Activated B cell treated with CpG ODN at 0.5 μM for 24 hours (primary cell): ENCODE measurements at regions not wholly inside any gene's neighbourhood (a gene's known extent, or its start where the extent isn't known, plus 50 kb on each side); places are given as distances from the start of the nearest gene placed in this dataset.

Experiments used
- ATAC-seq: fragments of 200-7000 bp; cut with Tn5 transposase; one replicate; pipeline ENCODE4 v1.10.0; 2021; ENCODE audit warnings: low read depth, mild to moderate bottlenecking, moderate library complexity
- CTCF ChIA-PET: fragments of 350-600 bp; sonication (Branson Sonifier 250); formaldehyde crosslinking; loops from one replicate; lab custom pipeline; 2021; ENCODE audit warnings: antibody characterized with exemption; lab: Charles Lee
- POLR2A ChIA-PET: fragments of 350-600 bp; sonication (Branson Sonifier 250); formaldehyde crosslinking; loops from one replicate; lab custom pipeline; 2021; ENCODE audit warnings: antibody characterized with exemption; lab: Charles Lee
- DNase-seq: peaks from one replicate; pipeline ENCODE4 v3.0.0; 2022
- H3K27ac Mint-ChIP-seq: one replicate; pipeline ENCODE4 v1.8.0; 2020; ENCODE audit warnings: mixed read lengths
- H3K27me3 Mint-ChIP-seq: one replicate; pipeline ENCODE4 v1.8.0; 2021; ENCODE audit warnings: mixed read lengths
- H3K36me3 Mint-ChIP-seq: one replicate; pipeline ENCODE4 v1.8.0; 2021; ENCODE audit warnings: low read depth, mixed read lengths
- H3K4me1 Mint-ChIP-seq: one replicate; pipeline ENCODE4 v1.8.0; 2021; ENCODE audit warnings: mixed read lengths
- H3K4me3 Mint-ChIP-seq: one replicate; pipeline ENCODE4 v1.8.0; 2020; ENCODE audit warnings: mild to moderate bottlenecking, mixed read lengths
- H3K9me3 Mint-ChIP-seq: one replicate; pipeline ENCODE4 v1.8.0; 2020; ENCODE audit warnings: mixed read lengths
- CTCF ChIP-seq: fragments of 200-600 bp; IDR thresholded peaks from one replicate; pipeline ENCODE4 v1.8.0; 2022; ENCODE audit warnings: antibody characterized with exemption, mild to moderate bottlenecking
- intact Hi-C: fragments of 100-400 bp; cut with micrococcal nuclease; formaldehyde crosslinking; loops from one replicate; pipeline ENCODE4 v1.15.1; 2024

GRCh38 chr2:118243031-118243430 lies 154.8 kb downstream of the INSIG2 start:
- TF ChIP-seq CTCF, result no peak
- CTCF ChIA-PET, result no interaction called here
- no peak overlapping the region for H3K27ac Mint-ChIP-seq

DNA sequence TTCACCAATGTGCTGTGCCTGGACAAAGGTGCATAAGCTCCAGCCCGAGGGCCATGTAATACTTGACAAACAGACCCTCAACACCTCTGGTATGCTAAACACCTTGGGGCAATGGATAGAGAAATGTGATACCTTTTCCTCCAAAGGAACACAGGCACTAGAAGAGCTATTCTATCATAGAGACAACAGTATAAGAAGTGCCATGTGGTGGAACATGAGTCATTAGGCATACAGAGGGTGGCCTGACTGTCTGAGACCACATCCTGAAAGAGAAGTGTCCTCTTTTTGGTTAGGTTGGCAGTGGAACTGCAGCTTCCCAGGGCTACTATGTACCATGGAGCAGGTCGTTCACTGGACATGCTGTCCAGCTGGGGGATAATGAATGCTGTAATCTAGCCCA lies 153.9 kb downstream of the INSIG2 start:
- Mint-ChIP-seq H3K27ac (no peak overlapping the region), H3K4me3 (no peak overlapping the region), H3K9me3 (peaks cover 5% of the 10 kb centered on the region), H3K27me3 (peaks cover 37% of the 10 kb centered on the region), H3K36me3 (no peaks in the 10 kb centered on the region), H3K4me1 (no peaks in the 10 kb centered on the region)
- no peak for ATAC-seq
- CTCF ChIA-PET, result no interaction called here
- intact Hi-C loops, result no loop called here
- POLR2A ChIA-PET, result no interaction called here
- DNase-seq, result no peak
- TF ChIP-seq CTCF, result no peak

More at GRCh38 chr2:118243031-118243430, 154.8 kb downstream of the INSIG2 start:
- DNase-seq (no peak), ATAC-seq (no peak)
- Mint-ChIP-seq H3K9me3 (peaks cover 5% of the 10 kb centered on the region), H3K36me3 (no peaks in the 10 kb centered on the region), H3K4me3 (no peak overlapping the region), H3K4me1 (no peaks in the 10 kb centered on the region), H3K27me3 (peaks cover 35% of the 10 kb centered on the region)
- intact Hi-C loops, result no loop called here
- POLR2A ChIA-PET, result no interaction called here

- Mint-ChIP-seq H3K27ac (no peak overlapping the region), H3K36me3 (no peaks in the 10 kb centered on the region), H3K9me3 (peaks cover 5% of the 10 kb centered on the region), H3K27me3 (peaks cover 37% of the 10 kb centered on the region), H3K4me1 (no peaks in the 10 kb centered on the region), H3K4me3 (no peak overlapping the region)
- intact Hi-C loops, result no loop called here
- no peak for ATAC-seq
- CTCF ChIA-PET, result interaction anchor here (1.7 kb wide), 1 partner anchor 19 kb away, joined by 3 read pairs; no protein-coding TSS in a partner anchor
- POLR2A ChIA-PET, result no interaction called here
- no peak for DNase-seq
- no peak for TF ChIP-seq CTCF
Measured at GRCh38 chr2:118241128-118241527, 152.9 kb downstream of the INSIG2 start.

GRCh38 chr2:118240276-118240675 lies 152.0 kb downstream of the INSIG2 start:
- intact Hi-C loops, result no loop called here
- Mint-ChIP-seq H3K9me3 (peaks cover 5% of the 10 kb centered on the region), H3K4me3 (no peak overlapping the region), H3K27ac (no peak overlapping the region), H3K4me1 (no peaks in the 10 kb centered on the region), H3K36me3 (no peaks in the 10 kb centered on the region), H3K27me3 (peaks cover 40% of the 10 kb centered on the region)
- POLR2A ChIA-PET, result no interaction called here
- TF ChIP-seq CTCF, result no peak
- DNase-seq, result no peak
- ATAC-seq, result no peak
- CTCF ChIA-PET, result interaction anchor here (1.7 kb wide), 1 partner anchor 18 kb away, joined by 3 read pairs; no protein-coding TSS in a partner anchor

GRCh38 chr2:118239284-118239683 lies 151.0 kb downstream of the INSIG2 start:
- intact Hi-C loops, result no loop called here
- POLR2A ChIA-PET, result no interaction called here
- Mint-ChIP-seq H3K27ac (no peak overlapping the region), H3K27me3 (peaks cover 38% of the 10 kb centered on the region), H3K4me3 (no peak overlapping the region), H3K4me1 (no peaks in the 10 kb centered on the region), H3K36me3 (no peaks in the 10 kb centered on the region), H3K9me3 (peaks cover 5% of the 10 kb centered on the region)
- CTCF ChIA-PET, result no interaction called here
- DNase-seq (no peak), ATAC-seq (no peak)
- no peak for TF ChIP-seq CTCF
